GM12875 (cell line): ENCODE measurements at regions not wholly inside any gene's neighbourhood (a gene's known extent, or its start where the extent isn't known, plus 50 kb on each side); places are given as distances from the start of the nearest gene placed in this dataset.

Source experiments
- H3K4me3 ChIP-seq: one replicate; pipeline ENCODE4 v1.5.1; 2011; ENCODE audit warnings: low read depth, low read length, control low read depth
- CTCF ChIP-seq: IDR thresholded peaks from 2 replicates; pipeline ENCODE4 v1.5.1; 2011; ENCODE audit warnings: low read depth, mild to moderate bottlenecking, control low read depth, inconsistent platforms, low read length, moderate library complexity, borderline replicate concordance; ENCODE audit not compliant: insufficient read depth

GRCh38 chr3:135736740-135737139 lies 228.8 kb upstream of the PPP2R3A start:
- peak; percentile 36; the same call in 1 of the 2 replicates for TF ChIP-seq CTCF

GRCh38 chr3:135739779-135740178 lies 225.7 kb upstream of the PPP2R3A start:
- TF ChIP-seq CTCF: no peak
- no peak overlapping the region for H3K4me3 ChIP-seq

More at GRCh38 chr3:135736740-135737139, 228.8 kb upstream of the PPP2R3A start:
- H3K4me3 ChIP-seq: no peak overlapping the region

GRCh38 chr3:135740211-135740610 lies 225.3 kb upstream of the PPP2R3A start:
- no peak for TF ChIP-seq CTCF
- no peak overlapping the region for H3K4me3 ChIP-seq

GRCh38 chr3:135740751-135741150 lies 224.8 kb upstream of the PPP2R3A start:
- no peak overlapping the region for H3K4me3 ChIP-seq
- no peak for TF ChIP-seq CTCF

GRCh38 chr3:135751991-135752390 lies 213.5 kb upstream of the PPP2R3A start:
- no peak overlapping the region for H3K4me3 ChIP-seq
- no peak for TF ChIP-seq CTCF

GRCh38 chr3:135752851-135753250 lies 212.7 kb upstream of the PPP2R3A start:
- no peak overlapping the region for H3K4me3 ChIP-seq
- TF ChIP-seq CTCF: no peak

- TF ChIP-seq CTCF: no peak
Measured at GRCh38 chr3:135753506-135753905, 212.0 kb upstream of the PPP2R3A start.

More at GRCh38 chr3:135753506-135753905, 212.0 kb upstream of the PPP2R3A start:
- H3K4me3 ChIP-seq: no peak overlapping the region
